ACC112 (cell line): ENCODE measurements at regions not wholly inside any gene's neighbourhood (a gene's known extent, or its start where the extent isn't known, plus 50 kb on each side); places are given as distances from the start of the nearest gene placed in this dataset.

Experiments used
- H2AFZ ChIP-seq: fragments of 200-600 bp; sonication (generic); one replicate; pipeline ENCODE4 v1.6.0; 2017; ENCODE audit warnings: antibody characterized with exemption, low read length; ENCODE audit not compliant: unreplicated experiment
- H3K27ac ChIP-seq: fragments of 200-600 bp; sonication (generic); 2 replicates; pipeline ENCODE4 v1.5.1; 2014; ENCODE audit warnings: low read depth, mild to moderate bottlenecking, antibody characterized with exemption, low read length, moderate library complexity
- H3K27me3 ChIP-seq: fragments of 200-600 bp; sonication (generic); 2 replicates; pipeline ENCODE4 v1.6.1; 2014; ENCODE audit warnings: mild to moderate bottlenecking, antibody characterized with exemption, low read length, moderate library complexity, mixed read lengths; ENCODE audit not compliant: insufficient read depth
- H3K36me3 ChIP-seq: fragments of 200-600 bp; sonication (generic); 2 replicates; pipeline ENCODE4 v1.6.1; 2016; ENCODE audit warnings: mild to moderate bottlenecking, antibody characterized with exemption, low read length, moderate library complexity, mixed read lengths; ENCODE audit not compliant: insufficient read depth
- H3K4me1 ChIP-seq: fragments of 200-600 bp; sonication (generic); one replicate; pipeline ENCODE4 v1.6.1; 2016; ENCODE audit warnings: low read length, mixed read lengths; ENCODE audit not compliant: insufficient read depth, unreplicated experiment, control insufficient read depth
- H3K4me3 ChIP-seq: fragments of 200-600 bp; sonication (generic); 2 replicates; pipeline ENCODE4 v1.5.1; 2014; ENCODE audit warnings: mild to moderate bottlenecking, low read depth, low read length
- H3K79me2 ChIP-seq: fragments of 200-600 bp; sonication (generic); one replicate; pipeline ENCODE4 v1.6.0; 2016; ENCODE audit warnings: low read length; ENCODE audit not compliant: control insufficient read depth, unreplicated experiment, insufficient read depth

GRCh38 chr20:57761413-57761734, 51.6 kb upstream of the PMEPA1 start:
- H3K79me2 ChIP-seq: no peaks in the 10 kb centered on the region
- H3K4me1 ChIP-seq: no peaks in the 10 kb centered on the region
- H3K27ac ChIP-seq: no peak overlapping the region
- no peaks in the 10 kb centered on the region for H3K36me3 ChIP-seq
- H3K27me3 ChIP-seq: peaks cover 50% of the 10 kb centered on the region
- no peak overlapping the region for H2AFZ ChIP-seq
- no peak overlapping the region for H3K4me3 ChIP-seq

- H3K4me3 ChIP-seq: no peak overlapping the region
- H3K36me3 ChIP-seq: no peaks in the 10 kb centered on the region
- no peak overlapping the region for H3K27ac ChIP-seq
- peaks cover 55% of the 10 kb centered on the region for H3K27me3 ChIP-seq
- H3K79me2 ChIP-seq: no peaks in the 10 kb centered on the region
- no peak overlapping the region for H2AFZ ChIP-seq
- H3K4me1 ChIP-seq: no peaks in the 10 kb centered on the region
Measured at GRCh38 chr20:57760698-57761412, 51.0 kb upstream of the PMEPA1 start.

- no peak overlapping the region for H2AFZ ChIP-seq
- peaks cover 66% of the 10 kb centered on the region for H3K27me3 ChIP-seq
- no peak overlapping the region for H3K4me3 ChIP-seq
- H3K4me1 ChIP-seq: no peaks in the 10 kb centered on the region
- H3K27ac ChIP-seq: no peak overlapping the region
- no peaks in the 10 kb centered on the region for H3K36me3 ChIP-seq
- no peaks in the 10 kb centered on the region for H3K79me2 ChIP-seq
Measured at GRCh38 chr20:57759724-57760123, 49.9 kb upstream of the PMEPA1 start.
